DOHH2 (cell line): ENCODE measurements at regions not wholly inside any gene's neighbourhood (a gene's known extent, or its start where the extent isn't known, plus 50 kb on each side); places are given as distances from the start of the nearest gene placed in this dataset.

Source experiments
- H3F3A ChIP-seq: fragments of 200-600 bp; sonication (generic), shearing (Covaris generic); 2 replicates; pipeline ENCODE4 v1.6.0; 2016; ENCODE audit warnings: antibody characterized with exemption, mild to moderate bottlenecking; ENCODE audit not compliant: control insufficient read depth, insufficient read depth
- H3K27ac ChIP-seq: fragments of 200-600 bp; sonication (generic); 2 replicates; pipeline ENCODE4 v1.5.1; 2014; ENCODE audit warnings: low read depth, mild to moderate bottlenecking, low read length, moderate library complexity
- H3K27me3 ChIP-seq: fragments of 200-600 bp; sonication (generic); 2 replicates; pipeline ENCODE4 v1.6.1; 2014; ENCODE audit warnings: mild to moderate bottlenecking, low read length, mixed read lengths; ENCODE audit not compliant: control insufficient read depth
- H3K36me3 ChIP-seq: fragments of 200-600 bp; sonication (generic); 2 replicates; pipeline ENCODE4 v1.6.1; 2014; ENCODE audit warnings: mild to moderate bottlenecking, low read length, moderate library complexity, mixed read lengths; ENCODE audit not compliant: control insufficient read depth
- H3K4me1 ChIP-seq: fragments of 200-600 bp; sonication (generic); 2 replicates; pipeline ENCODE4 v1.6.1; 2014; ENCODE audit warnings: mild to moderate bottlenecking, low read length, mixed read lengths; ENCODE audit not compliant: control insufficient read depth
- H3K4me2 ChIP-seq: fragments of 200-600 bp; sonication (generic); 2 replicates; pipeline ENCODE4 v1.6.0; 2014; ENCODE audit warnings: mild to moderate bottlenecking, low read length, moderate library complexity
- H3K4me3 ChIP-seq: fragments of 200-600 bp; sonication (generic); 2 replicates; pipeline ENCODE4 v1.5.1; 2014; ENCODE audit warnings: mild to moderate bottlenecking, low read length, mixed read lengths
- H3K79me2 ChIP-seq: fragments of 200-600 bp; sonication (generic); 2 replicates; pipeline ENCODE4 v1.6.1; 2014; ENCODE audit warnings: mild to moderate bottlenecking, low read length, mixed read lengths; ENCODE audit not compliant: control insufficient read depth
- H3K9me2 ChIP-seq: fragments of 200-600 bp; sonication (generic); replicated peaks from 2 replicates; pipeline ENCODE4 v1.6.1; 2014; ENCODE audit warnings: mild to moderate bottlenecking, low read length, mixed read lengths; ENCODE audit not compliant: control insufficient read depth
- H3K9me3 ChIP-seq: fragments of 200-600 bp; sonication (generic); 2 replicates; pipeline ENCODE4 v1.6.1; 2014; ENCODE audit warnings: antibody characterized with exemption, low read length, mixed read lengths; ENCODE audit not compliant: control insufficient read depth, insufficient read depth
- H4K20me1 ChIP-seq: fragments of 200-600 bp; sonication (generic); 2 replicates; pipeline ENCODE4 v1.6.0; 2014; ENCODE audit warnings: low read depth, mild to moderate bottlenecking, antibody characterized with exemption, low read length, moderate library complexity; ENCODE audit not compliant: control insufficient read depth, insufficient read depth
- EZH2phosphoT487 ChIP-seq: fragments of 200-600 bp; sonication (generic); IDR thresholded peaks from 2 replicates; pipeline ENCODE4 v1.6.1; 2017; ENCODE audit warnings: borderline replicate concordance, mild to moderate bottlenecking, antibody characterized with exemption, low read length, moderate library complexity, mixed read lengths
- TF ChIP-seq, protein P1 (sequence below): fragments of 200-600 bp; sonication (generic); IDR thresholded peaks from one replicate; pipeline ENCODE4 v1.5.1; 2014; ENCODE audit warnings: antibody characterized with exemption, mild to moderate bottlenecking, low read depth, low read length; ENCODE audit not compliant: poor library complexity, severe bottlenecking

DNA sequence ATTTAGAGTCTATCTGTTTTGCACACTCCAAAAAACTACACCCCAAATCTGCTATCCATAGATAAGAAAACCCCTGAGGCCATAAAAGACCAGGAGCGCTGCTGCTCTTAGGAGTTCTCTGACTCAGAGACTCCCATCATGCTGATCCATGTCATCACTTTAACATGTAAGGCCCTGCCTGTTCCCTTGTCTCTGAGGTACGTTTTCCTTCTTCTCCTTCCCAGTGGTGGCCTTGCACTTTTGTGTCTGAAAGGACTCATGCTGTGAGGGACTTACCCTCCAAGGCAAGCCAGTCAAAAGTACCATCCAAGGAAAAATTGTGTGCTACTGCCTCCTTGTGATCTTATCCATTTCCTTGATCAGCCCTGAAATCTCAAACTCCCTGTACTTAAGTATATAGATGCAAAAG, 427.4 kb upstream of the NCAM2 start:
- no peak overlapping the region for H3K27ac ChIP-seq
- no peaks in the 10 kb centered on the region for H3K4me1 ChIP-seq
- H3K79me2 ChIP-seq = no peaks in the 10 kb centered on the region
- H3K4me2 ChIP-seq = no peak overlapping the region
- no peaks in the 10 kb centered on the region for H3K36me3 ChIP-seq
- no peaks in the 10 kb centered on the region for H3K9me3 ChIP-seq
- no peak overlapping the region for H3K4me3 ChIP-seq
- TF ChIP-seq, protein P1, sequence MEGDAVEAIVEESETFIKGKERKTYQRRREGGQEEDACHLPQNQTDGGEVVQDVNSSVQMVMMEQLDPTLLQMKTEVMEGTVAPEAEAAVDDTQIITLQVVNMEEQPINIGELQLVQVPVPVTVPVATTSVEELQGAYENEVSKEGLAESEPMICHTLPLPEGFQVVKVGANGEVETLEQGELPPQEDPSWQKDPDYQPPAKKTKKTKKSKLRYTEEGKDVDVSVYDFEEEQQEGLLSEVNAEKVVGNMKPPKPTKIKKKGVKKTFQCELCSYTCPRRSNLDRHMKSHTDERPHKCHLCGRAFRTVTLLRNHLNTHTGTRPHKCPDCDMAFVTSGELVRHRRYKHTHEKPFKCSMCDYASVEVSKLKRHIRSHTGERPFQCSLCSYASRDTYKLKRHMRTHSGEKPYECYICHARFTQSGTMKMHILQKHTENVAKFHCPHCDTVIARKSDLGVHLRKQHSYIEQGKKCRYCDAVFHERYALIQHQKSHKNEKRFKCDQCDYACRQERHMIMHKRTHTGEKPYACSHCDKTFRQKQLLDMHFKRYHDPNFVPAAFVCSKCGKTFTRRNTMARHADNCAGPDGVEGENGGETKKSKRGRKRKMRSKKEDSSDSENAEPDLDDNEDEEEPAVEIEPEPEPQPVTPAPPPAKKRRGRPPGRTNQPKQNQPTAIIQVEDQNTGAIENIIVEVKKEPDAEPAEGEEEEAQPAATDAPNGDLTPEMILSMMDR = no peak
- no peak for TF ChIP-seq EZH2phosphoT487
- H3K27me3 ChIP-seq = no peaks in the 10 kb centered on the region
- no peaks in the 10 kb centered on the region for H3F3A ChIP-seq
- H4K20me1 ChIP-seq = no peaks in the 10 kb centered on the region
- no peaks in the 10 kb centered on the region for H3K9me2 ChIP-seq

DNA sequence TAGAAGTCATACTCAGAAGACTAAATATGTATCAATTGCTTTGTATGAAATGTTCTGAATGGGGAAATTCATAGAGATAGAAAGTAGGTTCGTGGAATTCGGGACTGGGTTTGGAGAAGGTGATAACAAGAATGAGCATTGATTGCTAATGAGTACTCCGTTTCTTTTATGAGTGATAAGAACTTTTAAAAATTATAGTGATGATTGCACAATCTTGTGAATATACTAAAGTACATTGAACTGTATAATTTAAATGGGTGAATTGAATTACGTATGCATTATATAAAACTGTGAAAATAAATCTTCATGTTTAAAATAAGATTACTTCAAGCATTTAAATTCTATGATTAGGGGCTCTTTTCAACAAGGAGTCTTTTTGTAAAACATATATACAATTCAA, 425.6 kb upstream of the NCAM2 start:
- Histone ChIP-seq H3F3A (no peaks in the 10 kb centered on the region), H3K4me2 (no peak overlapping the region), H3K79me2 (no peaks in the 10 kb centered on the region), H3K27me3 (no peaks in the 10 kb centered on the region), H3K4me3 (no peak overlapping the region), H3K9me3 (no peaks in the 10 kb centered on the region), H4K20me1 (no peaks in the 10 kb centered on the region), H3K4me1 (no peaks in the 10 kb centered on the region), H3K36me3 (no peaks in the 10 kb centered on the region), H3K27ac (no peak overlapping the region), H3K9me2 (no peaks in the 10 kb centered on the region)
- TF ChIP-seq, protein P1 = no peak
- TF ChIP-seq EZH2phosphoT487 = no peak

DNA sequence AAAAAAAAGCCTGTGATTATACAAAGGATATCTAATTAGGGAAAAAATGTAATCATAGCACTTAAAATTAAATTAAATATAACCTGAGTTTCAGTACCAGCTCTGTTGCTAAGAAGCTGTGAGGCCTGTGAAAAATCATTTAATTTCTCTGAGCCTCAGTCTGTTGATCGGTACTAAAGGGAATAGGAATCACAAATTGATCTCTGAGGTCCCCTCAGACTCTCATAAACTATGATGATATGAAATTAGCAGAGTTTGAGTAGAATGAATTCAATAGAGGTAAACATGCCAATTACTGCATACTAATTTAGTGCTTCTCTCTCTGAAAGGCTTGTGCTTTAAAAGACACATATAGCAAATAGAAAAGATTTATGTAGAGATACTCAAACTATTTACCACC, 416.8 kb upstream of the NCAM2 start:
- Histone ChIP-seq H3F3A (no peaks in the 10 kb centered on the region), H3K36me3 (no peaks in the 10 kb centered on the region), H3K4me3 (no peak overlapping the region), H3K4me1 (no peaks in the 10 kb centered on the region), H3K27me3 (no peaks in the 10 kb centered on the region), H3K27ac (no peak overlapping the region), H3K4me2 (no peak overlapping the region), H3K9me3 (peaks cover 5% of the 10 kb centered on the region; the same call in 1 of the 2 replicates), H4K20me1 (no peaks in the 10 kb centered on the region), H3K79me2 (no peaks in the 10 kb centered on the region), H3K9me2 (no peaks in the 10 kb centered on the region)
- no peak for TF ChIP-seq EZH2phosphoT487
- TF ChIP-seq, protein P1 = no peak

DNA sequence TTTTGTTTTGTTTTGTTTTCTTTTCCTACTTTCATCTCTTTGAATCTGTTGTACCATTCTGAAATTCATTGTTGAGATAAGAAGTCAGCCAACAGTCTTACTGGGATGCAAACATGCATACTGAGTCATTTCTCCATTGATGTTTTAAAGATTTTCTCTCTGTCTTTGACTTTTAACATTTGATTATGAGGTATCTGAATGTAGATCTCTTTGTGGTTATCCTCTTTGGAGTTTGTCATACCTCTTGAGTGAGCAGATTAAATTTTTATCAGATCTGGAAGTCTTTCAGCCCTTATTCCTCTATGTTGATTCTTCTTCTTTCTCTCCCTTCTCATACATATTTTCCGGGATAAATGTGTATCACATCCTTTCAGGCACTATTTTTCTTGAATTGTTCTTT, 406.9 kb upstream of the NCAM2 start:
- H3K9me2 ChIP-seq = no peaks in the 10 kb centered on the region
- no peaks in the 10 kb centered on the region for H3K4me1 ChIP-seq
- H3F3A ChIP-seq = no peaks in the 10 kb centered on the region
- H3K4me3 ChIP-seq = no peak overlapping the region
- no peaks in the 10 kb centered on the region for H3K9me3 ChIP-seq
- H3K27me3 ChIP-seq = no peaks in the 10 kb centered on the region
- no peaks in the 10 kb centered on the region for H3K36me3 ChIP-seq
- TF ChIP-seq, protein P1 = no peak
- TF ChIP-seq EZH2phosphoT487 = no peak
- H3K4me2 ChIP-seq = no peak overlapping the region
- no peaks in the 10 kb centered on the region for H3K79me2 ChIP-seq
- H4K20me1 ChIP-seq = no peaks in the 10 kb centered on the region
- no peak overlapping the region for H3K27ac ChIP-seq
